ENCODE measurements at regions not wholly inside any gene's neighbourhood (a gene's known extent, or its start where the extent isn't known, plus 50 kb on each side); places are given as distances from the start of the nearest gene placed in this dataset.
"Not testable (repeated sequence)": the region's sequence is repeated elsewhere in the genome, so short reads cannot be mapped to it uniquely, and the experiment has no call there.

DNA sequence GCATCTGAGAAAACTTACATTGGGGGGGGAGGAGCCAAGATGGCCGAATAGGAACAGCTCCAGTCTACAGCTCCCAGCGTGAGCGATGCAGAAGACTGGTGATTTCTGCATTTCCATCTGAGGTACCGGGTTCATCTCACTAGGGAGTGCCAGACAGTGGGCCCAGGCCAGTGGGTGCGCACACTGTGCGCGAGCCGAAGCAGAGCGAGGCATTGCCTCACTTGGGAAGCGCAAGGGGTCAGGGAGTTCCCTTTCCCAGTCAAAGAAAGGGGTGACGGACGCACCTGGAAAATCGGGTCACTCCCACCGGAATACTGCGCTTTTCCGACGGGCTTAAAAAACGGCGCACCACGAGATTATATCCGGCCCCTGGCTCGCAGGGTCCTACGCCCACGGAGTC is 604.1 kb downstream of the TFAP2A start:
- H2AK5ac ChIP-seq (ENCODE audit: low read depth, low read length); H3K18ac ChIP-seq (ENCODE audit: low read depth, low read length); H3K4me2 ChIP-seq (ENCODE audit: low read depth, low read length); ATAC-seq (ENCODE audit: low read depth); H4K20me1 ChIP-seq (ENCODE audit: insufficient read depth, low read length); H2BK120ac ChIP-seq (ENCODE audit: low read depth, low read length); in situ Hi-C loops (cut with MboI; ENCODE audit: low sequenced_read_pairs); intact Hi-C loops (cut with micrococcal nuclease); H2AFZ ChIP-seq (replicated peaks; ENCODE audit: low read length, poor library complexity); H2BK20ac ChIP-seq (ENCODE audit: low read depth, low read length); H3K36me3 ChIP-seq (ENCODE audit: control insufficient read depth, insufficient read depth, low read length); H3K4me3 ChIP-seq (ENCODE audit: insufficient read depth, low read depth, low read length); H3K14ac ChIP-seq (replicated peaks; ENCODE audit: low read depth, low read length); H3K9me1 ChIP-seq (ENCODE audit: insufficient read depth, low read length); H3K9me3 ChIP-seq (ENCODE audit: control insufficient read depth, insufficient read depth, low read length); H3K23ac ChIP-seq (ENCODE audit: low read depth, low read length); H2BK5ac ChIP-seq (ENCODE audit: low read depth, low read length, poor library complexity, severe bottlenecking); H3K9ac ChIP-seq (ENCODE audit: low read depth, low read length); dilution Hi-C loops (cut with HindIII; ENCODE audit: low sequenced_read_pairs, unreplicated experiment); H3K79me1 ChIP-seq (ENCODE audit: low read depth in 1 of 2, low read length in 2 of 2); H3K27ac ChIP-seq (ENCODE audit: insufficient read depth, low read length); H3K27me3 ChIP-seq (ENCODE audit: control insufficient read depth, insufficient read depth, low read length); BruUV-seq (replicated peaks); CTCF ChIA-PET; H2AK9ac ChIP-seq (replicated peaks; ENCODE audit: low read depth, low read length, poor library complexity); DNase-seq; H4K8ac ChIP-seq (ENCODE audit: low read depth in 2 of 2, low read length in 2 of 2); H2BK15ac ChIP-seq (ENCODE audit: low read depth, low read length); H3K4ac ChIP-seq (ENCODE audit: low read depth, low read length); H4K5ac ChIP-seq (ENCODE audit: low read depth, low read length); POLR2A ChIA-PET (ENCODE audit: unreplicated experiment); H4K91ac ChIP-seq (ENCODE audit: insufficient read depth, low read depth, low read length); H3K4me1 ChIP-seq (ENCODE audit: control insufficient read depth, insufficient read depth, low read length); H3K56ac ChIP-seq (ENCODE audit: extremely low read depth, insufficient read depth, low read length): not testable (repeated sequence)
- WGBS, 2 experiments (ENCODE audit: extremely low coverage in 2 of 2, insufficient read length in 1 of 2), result 92% methylated on average over 16 of the region's 24 CpGs; no CpG with 5 or more reads in 1 of the 2 experiments
